ENCODE measurements at regions not wholly inside any gene's neighbourhood (a gene's known extent, or its start where the extent isn't known, plus 50 kb on each side); places are given as distances from the start of the nearest gene placed in this dataset.

DNA sequence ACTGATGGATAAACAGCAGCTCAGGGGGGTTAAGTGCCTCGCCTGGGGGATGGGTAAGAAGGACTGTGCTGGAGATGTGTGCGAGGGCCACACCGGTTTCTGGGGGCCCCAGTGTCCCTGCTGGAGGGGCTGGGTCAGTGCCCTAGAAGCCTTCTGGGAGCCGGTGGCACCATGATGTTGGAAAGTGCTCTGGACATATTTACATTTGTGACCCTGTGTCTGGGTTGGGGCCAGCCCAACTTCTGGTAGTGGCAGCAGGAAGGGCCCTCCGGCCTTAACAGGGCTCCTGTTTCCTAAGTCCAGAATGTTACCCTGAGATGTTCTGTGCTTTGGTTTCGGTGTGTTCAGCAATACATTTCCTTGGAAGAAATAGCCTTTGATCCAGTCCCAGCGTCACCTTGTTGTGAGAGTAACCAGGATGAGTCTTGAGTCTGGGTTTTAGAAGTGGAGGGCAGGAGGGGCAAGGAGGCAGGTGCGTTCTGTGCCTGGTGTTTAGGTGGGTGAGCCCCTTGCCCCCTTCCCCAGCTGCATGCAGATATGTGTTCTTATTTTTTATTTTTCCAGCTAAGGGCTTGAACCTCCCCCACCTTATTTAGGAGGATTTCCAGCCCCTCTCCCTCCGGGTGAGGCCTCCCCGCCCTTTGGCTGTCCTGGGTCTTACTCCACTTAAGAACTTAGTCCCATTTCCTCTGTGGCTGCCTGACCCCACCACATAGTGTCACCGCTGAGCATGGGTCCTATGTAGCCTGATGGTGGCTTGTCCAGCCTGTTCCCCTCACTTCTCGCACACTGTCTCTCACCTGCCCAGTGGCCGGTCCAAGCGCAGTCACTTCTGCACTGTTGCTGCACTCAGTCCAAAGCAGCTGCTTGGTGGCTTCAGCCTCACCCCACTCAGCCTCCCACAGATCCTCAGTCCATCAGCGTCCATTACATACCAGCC lies 132.7 kb upstream of the HS6ST1 start:
- DNase-seq: no peak

GRCh38 chr2:128452024-128452411 lies 133.3 kb upstream of the HS6ST1 start:
- DNase-seq: no peak

DNA sequence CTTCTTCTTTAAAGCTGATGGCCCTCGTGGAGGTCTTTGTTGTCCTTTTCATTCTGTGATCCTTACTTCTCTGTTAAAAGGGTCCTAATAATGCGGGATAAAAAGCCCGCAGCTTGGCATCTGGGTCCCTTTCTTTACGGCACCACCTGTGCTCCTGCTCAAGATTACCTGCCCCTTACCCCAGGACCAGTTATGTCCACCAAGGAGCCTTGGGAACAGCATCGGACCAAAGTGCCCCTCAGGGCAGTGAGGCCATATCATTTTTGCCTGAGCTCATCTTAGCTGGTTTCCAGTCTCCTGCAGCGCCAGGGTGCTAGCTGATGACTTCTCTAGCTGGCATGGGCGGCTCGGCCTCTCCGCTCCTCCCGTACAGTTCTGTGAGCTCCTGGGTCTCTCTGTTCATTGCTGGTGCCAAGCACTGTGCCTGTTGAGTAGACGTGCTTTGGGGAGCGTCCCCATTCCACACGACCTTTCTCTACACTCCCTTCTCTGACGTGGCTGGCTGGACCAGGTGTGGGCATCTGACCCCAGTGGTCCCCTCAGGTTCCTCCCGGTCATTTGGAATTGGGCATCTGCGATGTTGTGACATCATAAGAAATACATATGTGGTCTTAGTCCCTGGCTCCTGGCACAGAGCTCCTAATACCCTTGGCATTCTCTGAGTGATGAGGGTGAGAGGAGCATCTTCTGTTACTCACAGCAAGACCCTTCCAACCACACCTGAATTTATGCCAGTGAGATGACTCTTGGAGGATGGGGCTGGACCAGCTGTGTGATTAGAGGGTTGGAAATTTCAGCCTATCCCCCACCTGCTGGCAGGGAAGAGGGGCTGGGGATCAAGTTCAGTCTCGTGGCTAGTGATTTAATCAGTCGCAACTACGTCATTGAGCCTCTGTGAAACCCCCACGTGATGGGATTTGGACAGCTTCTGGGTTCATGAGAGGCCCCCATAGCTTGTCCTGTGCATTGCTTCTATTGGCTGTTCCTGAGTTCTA lies 134.2 kb upstream of the HS6ST1 start:
- DNase-seq: no peak

DNA sequence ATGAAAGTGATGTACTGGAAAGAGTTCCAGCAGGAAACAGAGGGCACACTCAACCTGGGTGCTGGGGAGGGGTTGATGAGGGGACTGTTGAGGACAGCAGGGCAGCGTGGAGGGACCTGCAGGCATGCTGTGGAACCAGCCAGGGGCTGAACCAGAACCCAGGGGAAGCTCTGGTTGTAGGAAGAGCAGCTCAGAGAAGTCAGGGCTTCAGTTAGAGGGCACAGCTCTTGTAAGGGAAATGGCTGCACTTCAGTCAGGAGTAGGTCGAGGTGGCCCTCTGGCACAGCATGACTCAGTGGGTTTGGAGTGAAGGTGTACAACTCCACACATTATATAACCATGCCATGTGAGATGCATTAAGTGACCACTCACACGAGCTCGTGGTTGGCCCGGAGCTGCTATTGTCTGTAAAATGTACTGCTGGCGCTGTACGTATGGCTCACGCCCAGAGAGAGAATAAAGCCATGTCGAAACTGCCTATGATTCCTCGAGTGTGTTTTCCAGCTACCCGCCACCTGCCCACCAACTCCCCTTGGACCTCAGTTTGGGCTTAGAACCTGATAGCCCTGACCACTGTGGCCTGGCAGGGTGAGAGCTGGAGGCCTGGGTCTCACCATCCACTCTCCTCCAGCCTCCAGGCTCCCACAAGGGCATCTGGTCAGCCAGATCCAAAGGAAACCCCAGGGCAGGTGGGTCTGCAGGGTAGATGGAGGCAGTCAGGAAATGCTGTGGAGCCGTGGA lies 136.5 kb upstream of the HS6ST1 start:
- DNase-seq: no peak

GRCh38 chr2:128455721-128456050 lies 137.0 kb upstream of the HS6ST1 start:
- DNase-seq: no peak

- DNase-seq: no peak
These were observed 137.6 kb upstream of the HS6ST1 start for GRCh38 chr2:128456281-128456680.

GRCh38 chr2:128457006-128457604 lies 138.4 kb upstream of the HS6ST1 start:
- no peak for DNase-seq

- no peak for DNase-seq
These were observed 139.0 kb upstream of the HS6ST1 start for GRCh38 chr2:128457716-128458115.

GRCh38 chr2:128458505-128458904 lies 139.8 kb upstream of the HS6ST1 start:
- DNase-seq: no peak

DNA sequence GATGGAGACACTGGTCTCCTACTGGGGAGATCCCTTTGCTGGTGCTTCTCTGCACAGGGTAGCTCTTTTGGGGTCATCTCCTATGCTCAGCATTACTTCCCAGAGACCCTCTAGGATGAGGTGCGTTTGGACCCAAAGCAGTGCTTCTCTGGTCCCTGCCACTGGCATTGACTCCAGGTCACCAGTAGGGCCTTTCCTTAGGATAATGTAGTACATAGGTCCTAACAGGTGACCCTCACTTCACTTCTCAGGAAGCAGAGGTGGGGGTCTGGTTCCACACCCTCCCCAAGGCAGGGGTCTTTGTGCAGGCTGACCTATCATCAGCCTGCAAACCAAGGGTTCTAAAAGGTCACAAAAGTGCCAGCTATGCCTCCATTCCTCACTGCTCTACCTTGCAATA lies 145.8 kb upstream of the HS6ST1 start:
- DNase-seq: no peak

DNA sequence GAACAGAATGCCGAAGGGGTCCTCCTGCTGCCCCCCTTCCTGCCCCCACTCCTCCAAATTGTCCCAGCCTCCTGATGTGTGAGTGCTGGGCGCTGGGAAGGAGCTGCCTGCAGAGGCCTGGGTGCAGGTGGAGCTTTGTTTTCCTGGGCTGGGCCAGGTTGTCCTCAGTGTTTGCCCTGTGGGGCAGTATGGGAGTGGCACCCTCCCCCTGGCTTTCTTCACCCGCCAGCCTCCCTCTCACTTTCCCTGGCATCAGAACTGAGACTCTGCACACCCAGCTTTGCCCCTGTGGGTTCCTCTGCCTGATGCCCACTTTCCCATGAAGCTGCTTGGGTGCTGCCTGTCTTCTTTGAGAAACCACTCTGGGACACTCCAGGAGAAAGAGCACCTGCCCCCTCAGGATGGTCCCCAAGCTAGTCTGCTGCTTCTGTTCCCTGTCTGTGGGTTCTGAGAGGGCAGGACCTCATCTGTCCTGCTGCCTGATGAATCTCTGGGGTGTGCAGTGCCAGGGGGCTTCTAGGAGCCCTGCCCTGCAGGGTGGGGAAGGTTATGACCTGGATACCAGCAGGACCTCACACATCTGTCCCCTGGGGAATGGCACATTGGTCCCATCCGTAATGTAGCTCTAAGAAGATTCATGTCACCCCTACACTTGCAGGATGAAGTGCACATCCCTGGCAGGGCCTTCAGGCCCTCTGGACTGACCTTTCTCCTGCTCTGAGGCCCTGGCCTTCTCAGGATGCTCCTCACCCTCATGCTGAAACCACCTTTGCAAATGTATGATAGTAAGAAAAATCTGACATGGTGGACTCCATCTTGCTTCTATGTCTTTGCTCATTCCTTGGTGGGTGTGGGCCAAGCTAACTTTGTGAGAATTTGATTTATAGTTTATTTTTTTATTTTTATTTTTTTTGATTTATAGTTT lies 146.8 kb upstream of the HS6ST1 start:
- DNase-seq: no peak

GRCh38 chr2:128466376-128466775 lies 147.7 kb upstream of the HS6ST1 start:
- DNase-seq: no peak

DNA sequence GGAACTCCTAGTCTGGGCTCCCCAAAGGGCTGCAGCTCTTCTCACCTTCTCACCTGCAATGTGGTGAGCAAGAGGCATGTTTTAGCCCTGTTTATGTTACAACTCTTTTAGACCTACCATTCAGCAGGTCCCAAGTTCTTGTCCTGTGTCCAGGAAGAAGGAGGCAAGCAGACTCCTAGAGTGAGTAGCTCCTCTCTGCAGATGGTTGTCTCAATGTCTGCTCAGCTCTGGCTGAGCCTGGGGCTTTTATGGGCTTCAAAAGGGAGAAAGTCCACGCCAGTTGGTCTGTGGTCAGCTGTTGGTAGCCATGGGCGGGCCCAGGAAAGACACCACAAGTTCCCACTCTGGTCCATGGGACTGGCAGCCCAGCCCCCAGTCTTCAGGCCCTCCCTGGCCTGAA lies 148.1 kb upstream of the HS6ST1 start:
- DNase-seq: no peak

- no peak for DNase-seq
These were observed 148.8 kb upstream of the HS6ST1 start for GRCh38 chr2:128467321-128467969.

DNA sequence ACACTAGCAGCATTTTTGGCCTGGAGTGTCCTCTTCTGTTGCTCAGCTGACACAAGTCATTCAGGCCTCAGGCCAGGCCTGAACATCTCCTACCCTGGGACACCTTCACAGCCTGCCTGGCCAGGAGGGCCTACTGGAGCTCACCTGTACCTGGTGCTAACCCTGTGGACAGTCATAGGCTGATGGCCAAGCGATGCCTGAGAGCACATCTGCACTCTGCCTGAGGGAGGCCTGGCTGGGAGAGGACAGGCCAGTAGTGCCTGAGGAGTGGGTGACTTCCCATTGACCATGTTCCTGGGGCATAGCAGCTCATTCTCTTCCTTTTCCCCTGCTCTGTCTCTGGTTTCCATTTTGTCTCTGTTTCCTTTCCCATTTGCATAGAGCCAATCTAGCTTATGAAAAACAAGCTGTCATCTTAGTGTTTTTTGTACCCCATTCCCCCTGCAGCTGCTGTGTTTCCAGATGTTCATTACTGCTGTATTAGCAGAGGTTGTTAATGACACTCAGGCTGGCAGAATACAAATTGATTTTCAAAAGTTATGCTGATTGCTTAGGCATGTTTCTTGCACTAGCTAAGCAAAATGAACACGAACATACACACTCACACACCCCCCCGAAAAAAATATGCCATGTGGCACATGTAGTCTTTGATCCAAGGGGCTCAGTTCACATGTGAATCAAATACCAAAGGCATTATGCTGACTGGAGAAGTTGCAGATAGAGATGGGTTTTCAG lies 149.7 kb upstream of the HS6ST1 start:
- DNase-seq: no peak

DNA sequence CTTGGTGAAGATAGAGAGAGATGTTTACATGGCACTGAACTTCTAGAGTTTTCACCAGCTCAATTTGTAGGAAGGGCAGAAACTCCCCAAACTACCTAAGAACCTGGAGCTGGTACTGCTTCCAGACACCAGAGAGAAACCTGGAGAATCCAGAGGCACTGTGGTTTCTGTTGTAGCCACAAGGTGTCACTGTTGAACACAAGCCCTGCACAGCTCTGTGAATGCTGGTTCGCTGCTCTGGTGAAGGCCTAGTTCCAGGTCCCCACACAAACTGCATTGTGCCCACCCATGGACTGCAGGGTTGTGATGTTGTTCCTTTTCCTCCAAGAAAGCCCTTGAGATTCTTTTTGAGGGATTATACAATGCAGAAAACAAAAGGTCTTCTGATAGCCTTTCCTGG lies 150.5 kb upstream of the HS6ST1 start:
- DNase-seq: no peak

GRCh38 chr2:128469875-128470274 lies 151.2 kb upstream of the HS6ST1 start:
- DNase-seq: no peak

- no peak for DNase-seq
These were observed 154.1 kb upstream of the HS6ST1 start for GRCh38 chr2:128472789-128473174.

DNA sequence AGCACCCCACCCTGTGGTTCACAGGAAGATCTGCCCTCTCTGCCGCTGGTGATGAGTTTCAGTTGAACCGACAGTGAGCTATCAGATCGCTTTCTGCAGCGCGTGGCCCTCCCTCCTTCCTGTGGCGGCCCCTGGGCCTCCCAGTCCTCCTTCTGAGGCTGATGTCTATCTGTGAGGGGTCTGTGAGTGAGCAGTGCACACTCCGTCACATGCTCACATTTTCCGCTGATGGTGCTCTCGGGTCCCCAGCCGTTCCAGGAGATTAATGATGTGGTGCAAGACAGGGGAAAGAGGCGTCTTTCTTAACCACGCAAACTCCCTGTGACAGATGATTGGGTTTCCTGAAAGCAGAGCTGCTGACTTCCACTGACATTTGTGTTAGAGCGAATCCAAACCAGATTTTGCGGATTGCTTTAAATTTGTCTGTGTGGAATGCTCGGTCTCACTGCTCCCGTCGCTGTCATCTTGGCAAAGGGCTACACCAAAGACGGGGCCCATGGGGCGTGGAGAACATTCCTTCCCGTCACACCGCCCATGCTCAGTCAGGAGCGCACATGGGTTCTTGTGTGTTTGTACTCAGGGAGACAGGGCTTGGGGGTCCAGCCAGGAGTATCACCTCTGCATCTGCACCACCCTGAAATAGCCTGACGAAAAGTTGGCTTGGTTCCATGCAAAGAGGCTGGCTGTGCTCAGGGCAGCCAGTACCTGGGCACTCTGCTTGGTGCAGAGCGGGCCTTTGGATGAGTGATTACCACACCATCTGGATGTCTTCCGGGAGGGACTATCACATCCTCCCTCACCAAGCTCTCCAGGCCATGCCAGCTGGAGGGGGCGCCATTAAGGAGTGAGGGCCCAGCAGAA lies 154.7 kb upstream of the HS6ST1 start:
- DNase-seq: no peak
